ENCODE measurements at regions not wholly inside any gene's neighbourhood (a gene's known extent, or its start where the extent isn't known, plus 50 kb on each side); places are given as distances from the start of the nearest gene placed in this dataset.

GRCh38 chr3:144516589-144516988 is 545.0 kb downstream of the DIPK2A start:
- no peaks in the 10 kb centered on the region for H3K27me3 ChIP-seq
- TF ChIP-seq CTCF (IDR thresholded peaks at IDR 0.05), result no peak
- H3K4me3 ChIP-seq, result no peak overlapping the region
- H3K27ac ChIP-seq, result no peak overlapping the region
- intact Hi-C loops (cut with DNase I), result no loop called here
- no peaks in the 10 kb centered on the region for H3K4me1 ChIP-seq
- DNase-seq, result no peak
- H3K36me3 ChIP-seq, result no peaks in the 10 kb centered on the region
- no peak overlapping the region for H3K9ac ChIP-seq (ENCODE audit: low read depth in 2 of 2, low read length in 2 of 2)
- no peaks in the 10 kb centered on the region for H3K9me3 ChIP-seq

- Histone ChIP-seq H3K4me1 (no peaks in the 10 kb centered on the region), H3K36me3 (no peaks in the 10 kb centered on the region), H3K9ac (ENCODE audit: low read depth in 2 of 2, low read length in 2 of 2) (no peak overlapping the region), H3K27ac (no peak overlapping the region), H3K4me3 (no peak overlapping the region), H3K27me3 (no peaks in the 10 kb centered on the region), H3K9me3 (no peaks in the 10 kb centered on the region)
- DNase-seq, result no peak
- TF ChIP-seq CTCF (IDR thresholded peaks at IDR 0.05), result no peak
- intact Hi-C loops (cut with DNase I), result no loop called here
Measured at GRCh38 chr3:144521131-144521530, 549.5 kb downstream of the DIPK2A start.

GRCh38 chr3:144522456-144522855 is 550.8 kb downstream of the DIPK2A start:
- Histone ChIP-seq H3K36me3 (no peaks in the 10 kb centered on the region), H3K27me3 (no peaks in the 10 kb centered on the region), H3K9me3 (no peaks in the 10 kb centered on the region), H3K9ac (ENCODE audit: low read depth in 2 of 2, low read length in 2 of 2) (no peak overlapping the region), H3K27ac (no peak overlapping the region), H3K4me1 (no peaks in the 10 kb centered on the region), H3K4me3 (no peak overlapping the region)
- no peak for DNase-seq
- TF ChIP-seq CTCF (IDR thresholded peaks at IDR 0.05), result no peak
- intact Hi-C loops (cut with DNase I), result no loop called here

- no peak for DNase-seq
- H3K4me1 ChIP-seq, result no peaks in the 10 kb centered on the region
- H3K9me3 ChIP-seq, result no peaks in the 10 kb centered on the region
- no peak overlapping the region for H3K9ac ChIP-seq (ENCODE audit: low read depth in 2 of 2, low read length in 2 of 2)
- TF ChIP-seq CTCF (IDR thresholded peaks at IDR 0.05), result no peak
- intact Hi-C loops (cut with DNase I), result no loop called here
- H3K27me3 ChIP-seq, result no peaks in the 10 kb centered on the region
- H3K27ac ChIP-seq, result no peak overlapping the region
- H3K36me3 ChIP-seq, result no peaks in the 10 kb centered on the region
- no peak overlapping the region for H3K4me3 ChIP-seq
Measured at GRCh38 chr3:144523396-144523795, 551.8 kb downstream of the DIPK2A start.

- H3K4me1 ChIP-seq, result no peaks in the 10 kb centered on the region
- no peaks in the 10 kb centered on the region for H3K27me3 ChIP-seq
- no peak for DNase-seq
- H3K4me3 ChIP-seq, result no peak overlapping the region
- intact Hi-C loops (cut with DNase I), result no loop called here
- no peaks in the 10 kb centered on the region for H3K9me3 ChIP-seq
- H3K36me3 ChIP-seq, result no peaks in the 10 kb centered on the region
- TF ChIP-seq CTCF (IDR thresholded peaks at IDR 0.05), result no peak
- no peak overlapping the region for H3K9ac ChIP-seq (ENCODE audit: low read depth in 2 of 2, low read length in 2 of 2)
- H3K27ac ChIP-seq, result no peak overlapping the region
Measured at GRCh38 chr3:144524531-144524930, 552.9 kb downstream of the DIPK2A start.

GRCh38 chr3:144529566-144529965 is 557.9 kb downstream of the DIPK2A start:
- Histone ChIP-seq H3K27me3 (no peaks in the 10 kb centered on the region), H3K4me3 (no peak overlapping the region), H3K27ac (no peak overlapping the region), H3K9me3 (no peaks in the 10 kb centered on the region), H3K36me3 (no peaks in the 10 kb centered on the region), H3K9ac (ENCODE audit: low read depth in 2 of 2, low read length in 2 of 2) (no peak overlapping the region), H3K4me1 (no peaks in the 10 kb centered on the region)
- no peak for DNase-seq
- no peak for TF ChIP-seq CTCF (IDR thresholded peaks at IDR 0.05)
- intact Hi-C loops (cut with DNase I), result no loop called here

Measured in colonic mucosa (tissue), 4 donors.